WTC11 (cell line): ENCODE measurements at regions not wholly inside any gene's neighbourhood (a gene's known extent, or its start where the extent isn't known, plus 50 kb on each side); places are given as distances from the start of the nearest gene placed in this dataset.
A peak's percentile ranks its signal among the peaks of the same experiment; 100 is the strongest.
"Not testable (repeated sequence)": the region's sequence is repeated elsewhere in the genome, so short reads cannot be mapped to it uniquely, and the experiment has no call there.

Experiments used
- ATAC-seq: fragments of 200-7000 bp; cut with Tn5 transposase; 2 replicates; pipeline ENCODE4 v1.10.0; 2021; ENCODE audit warnings: mild to moderate bottlenecking, moderate library complexity
- CTCF ChIA-PET: fragments of 300-600 bp; sonication (Branson Sonifier 250); formaldehyde crosslinking; loops from one replicate; lab custom pipeline; 2021; ENCODE audit warnings: antibody characterized with exemption; lab: Charles Lee
- POLR2A ChIA-PET: fragments of 350-600 bp; sonication (Branson Sonifier 250); formaldehyde crosslinking; loops from one replicate; lab custom pipeline; 2021; ENCODE audit warnings: antibody characterized with exemption; lab: Charles Lee
- DNase-seq: peaks from one replicate; pipeline ENCODE4 v3.0.0; 2021; ENCODE audit warnings: low spot score
- H3K27ac Mint-ChIP-seq: 2 replicates; pipeline ENCODE4 v1.8.0; 2021; ENCODE audit warnings: mixed read lengths
- H3K27me3 Mint-ChIP-seq: 2 replicates; pipeline ENCODE4 v1.8.0; 2021; ENCODE audit warnings: low read depth, mild to moderate bottlenecking, moderate library complexity, mixed read lengths
- H3K36me3 Mint-ChIP-seq: 2 replicates; pipeline ENCODE4 v1.8.0; 2021; ENCODE audit warnings: mixed read lengths
- H3K4me1 Mint-ChIP-seq: 2 replicates; pipeline ENCODE4 v1.8.0; 2022; ENCODE audit warnings: mixed read lengths
- H3K4me3 Mint-ChIP-seq: 2 replicates; pipeline ENCODE4 v1.8.0; 2021; ENCODE audit warnings: mild to moderate bottlenecking, moderate library complexity, mixed read lengths
- H3K9me3 Mint-ChIP-seq: 2 replicates; pipeline ENCODE4 v1.8.0; 2021; ENCODE audit warnings: mixed read lengths
- ATF6 ChIP-seq: sonication (generic); formaldehyde crosslinking; IDR thresholded peaks from 2 replicates; pipeline ENCODE4 v1.8.1; 2023; ENCODE audit warnings: mild to moderate bottlenecking, missing genetic modification reagents
- E2F1 ChIP-seq: sonication (generic); formaldehyde crosslinking; IDR thresholded peaks from 2 replicates; pipeline ENCODE4 v1.8.0; 2022; ENCODE audit warnings: mild to moderate bottlenecking, missing genetic modification reagents
- ERG ChIP-seq: fragments of 250-450 bp; sonication (Bioruptor Pico); IDR thresholded peaks from 2 replicates; pipeline ENCODE4 v1.8.0; 2021; ENCODE audit warnings: mild to moderate bottlenecking
- HMGA2 ChIP-seq: fragments of 250-450 bp; sonication (Bioruptor Pico); IDR thresholded peaks from 2 replicates; pipeline ENCODE4 v1.4.0; 2021; ENCODE audit warnings: mild to moderate bottlenecking, moderate library complexity
- HMGXB4 ChIP-seq: sonication (generic); formaldehyde crosslinking; IDR thresholded peaks from 2 replicates; pipeline ENCODE4 v1.8.1; 2023; ENCODE audit warnings: mild to moderate bottlenecking, moderate library complexity, missing genetic modification reagents
- NR1H2 ChIP-seq: sonication (generic); formaldehyde crosslinking; IDR thresholded peaks from 2 replicates; pipeline ENCODE4 v1.9.0; 2021; ENCODE audit warnings: mild to moderate bottlenecking, moderate library complexity, missing genetic modification reagents
- NR2C2 ChIP-seq: sonication (generic); formaldehyde crosslinking; IDR thresholded peaks from 2 replicates; pipeline ENCODE4 v1.8.0; 2022; ENCODE audit warnings: mild to moderate bottlenecking, missing genetic modification reagents
- SMAD3 ChIP-seq: sonication (generic); formaldehyde crosslinking; IDR thresholded peaks from 2 replicates; pipeline ENCODE4 v1.8.0; 2022; ENCODE audit warnings: missing genetic modification reagents, mild to moderate bottlenecking, borderline replicate concordance
- SOX15 ChIP-seq: fragments of 250-450 bp; sonication (Bioruptor Pico); IDR thresholded peaks from 2 replicates; pipeline ENCODE4 v1.9.0; 2021; ENCODE audit warnings: mild to moderate bottlenecking
- STAT6 ChIP-seq: sonication (generic); formaldehyde crosslinking; conservative IDR thresholded peaks from 2 replicates; pipeline ENCODE4 v1.8.1; 2023; ENCODE audit warnings: mild to moderate bottlenecking, low read depth, missing genetic modification reagents, moderate library complexity
- ZNF512 ChIP-seq: sonication (generic); formaldehyde crosslinking; IDR thresholded peaks from 2 replicates; pipeline ENCODE4 v1.8.1; 2022; ENCODE audit warnings: missing genetic modification reagents, borderline replicate concordance
- ZNF671 ChIP-seq: fragments of 250-450 bp; sonication (Bioruptor Pico); IDR thresholded peaks from 2 replicates; pipeline ENCODE4 v1.8.0; 2021; ENCODE audit warnings: mild to moderate bottlenecking

- H3K27ac Mint-ChIP-seq, result peak overlapping the region; percentile 96
- CTCF ChIA-PET, ATAC-seq, POLR2A ChIA-PET, H3K27me3 Mint-ChIP-seq: not testable (repeated sequence)
- peak; percentile 16 for DNase-seq
- H3K4me3 Mint-ChIP-seq, result peak overlapping the region; percentile 89
- TF ChIP-seq ZNF512, result 0 out of 2 replicates have a peak, but pooled peaks have one; percentile 69
- peaks cover 10% of the 10 kb centered on the region for H3K9me3 Mint-ChIP-seq
- peaks cover 42% of the 10 kb centered on the region for H3K4me1 Mint-ChIP-seq
- peaks cover 11% of the 10 kb centered on the region for H3K36me3 Mint-ChIP-seq
These were observed 191.3 kb upstream of the DDX18 start for GRCh38 chr2:117623175-117623574.

GRCh38 chr2:117631152-117631945 is 183.1 kb upstream of the DDX18 start:
- ChIA-PET CTCF (no interaction called here), POLR2A (no interaction called here)
- Mint-ChIP-seq H3K27ac (no peak overlapping the region), H3K36me3 (peaks cover 3% of the 10 kb centered on the region), H3K4me3 (no peak overlapping the region), H3K27me3 (peaks cover 4% of the 10 kb centered on the region; the same call in 1 of the 2 replicates), H3K4me1 (no peaks in the 10 kb centered on the region), H3K9me3 (peaks cover 9% of the 10 kb centered on the region)
- no peak for TF ChIP-seq HMGXB4 (CRISPR knock-in tag)
- no peak for TF ChIP-seq STAT6 (CRISPR knock-in tag)
- TF ChIP-seq ERG (CRISPR knock-in tag), result no peak
- no peak for ATAC-seq
- DNase-seq, result no peak

- Mint-ChIP-seq H3K36me3 (peaks cover 19% of the 10 kb centered on the region), H3K27ac (no peak overlapping the region), H3K27me3 (peaks cover 4% of the 10 kb centered on the region; the same call in 1 of the 2 replicates), H3K9me3 (peaks cover 37% of the 10 kb centered on the region)
- ChIA-PET POLR2A (no interaction called here), CTCF (no interaction called here)
- ATAC-seq (no peak), DNase-seq (no peak)
- TF ChIP-seq NR2C2, result no peak
- no peak for TF ChIP-seq ZNF671
- no peak for TF ChIP-seq HMGA2 (CRISPR knock-in tag)
- TF ChIP-seq SMAD3, result no peak
- no peak for TF ChIP-seq ATF6
- no peak for TF ChIP-seq E2F1 (CRISPR knock-in tag)
- TF ChIP-seq SOX15 (CRISPR knock-in tag), result no peak
- TF ChIP-seq NR1H2 (CRISPR knock-in tag), result no peak
- TF ChIP-seq, all 79 proteins: peak for 0
- Mint-ChIP-seq H3K4me3 (no peak overlapping the region), H3K4me1 (no peaks in the 10 kb centered on the region)
These were observed 179.0 kb upstream of the DDX18 start for GRCh38 chr2:117635481-117635880.
